Prostate gland (tissue), 2 donors: ENCODE measurements at regions not wholly inside any gene's neighbourhood (a gene's known extent, or its start where the extent isn't known, plus 50 kb on each side); places are given as distances from the start of the nearest gene placed in this dataset.

Experiments used
- DNase-seq: peaks from one replicate; pipeline ENCODE4 v3.0.0-alpha.2; 2019; ENCODE audit warnings: low spot score
- H3K27ac ChIP-seq, 2 donors: fragments of 200-600 bp; sonication (generic); 2 replicates each; pipeline ENCODE4 v1.5.1; 2017 to 2019
- H3K27me3 ChIP-seq: fragments of 200-600 bp; sonication (generic); replicated peaks from 2 replicates; pipeline ENCODE4 v1.5.1; 2019; ENCODE audit not compliant: insufficient read depth
- H3K36me3 ChIP-seq, 2 donors: fragments of 200-600 bp; sonication (generic); 1 replicate in 1 of 2; 2 replicates in 1 of 2; pipeline versions ENCODE4 v1.5.1 to v1.8.1; 2017 to 2019
- H3K4me1 ChIP-seq: fragments of 200-600 bp; sonication (generic); replicated peaks from 2 replicates; pipeline ENCODE4 v1.5.1; 2019
- H3K4me3 ChIP-seq, 2 donors: fragments of 200-600 bp; sonication (generic); 2 replicates each; pipeline ENCODE4 v1.5.1; 2017 to 2019
- H3K9me3 ChIP-seq: fragments of 200-600 bp; sonication (generic); 2 replicates; pipeline ENCODE4 v1.5.1; 2017
- POLR2A ChIP-seq: fragments of 450-650 bp; IDR thresholded peaks from one replicate; pipeline ENCODE4 v1.6.1; 2016; ENCODE audit warnings: antibody characterized with exemption, mild to moderate bottlenecking
- POLR2AphosphoS5 ChIP-seq: sonication (generic); formaldehyde crosslinking; IDR thresholded peaks from one replicate; pipeline ENCODE4 v1.6.1; 2017; ENCODE audit warnings: antibody characterized with exemption
- WGBS: methylation state at CpG from one replicate; pipeline ENCODE4 v1.1.5; 2018; 5-methylcytosine and 5-hydroxymethylcytosine counted together
- intact Hi-C: fragments of 100-400 bp; cut with DNase I; formaldehyde crosslinking; loops from one replicate; pipeline ENCODE4 v1.14.2; 2022
- TF ChIP-seq, protein P1 (sequence below), 4 experiments: fragments of 200-600 bp in 2 of 4; fragments of 450-650 bp in 2 of 4; sonication (generic) in 2 of 4; IDR thresholded peaks; 1 replicate in 3 of 4; 2 replicates in 1 of 4; pipeline ENCODE4 v1.5.1; 2016 to 2019; ENCODE audit warnings: antibody characterized with exemption in 4 of 4, mild to moderate bottlenecking in 2 of 4, moderate library complexity in 2 of 4

DNA sequence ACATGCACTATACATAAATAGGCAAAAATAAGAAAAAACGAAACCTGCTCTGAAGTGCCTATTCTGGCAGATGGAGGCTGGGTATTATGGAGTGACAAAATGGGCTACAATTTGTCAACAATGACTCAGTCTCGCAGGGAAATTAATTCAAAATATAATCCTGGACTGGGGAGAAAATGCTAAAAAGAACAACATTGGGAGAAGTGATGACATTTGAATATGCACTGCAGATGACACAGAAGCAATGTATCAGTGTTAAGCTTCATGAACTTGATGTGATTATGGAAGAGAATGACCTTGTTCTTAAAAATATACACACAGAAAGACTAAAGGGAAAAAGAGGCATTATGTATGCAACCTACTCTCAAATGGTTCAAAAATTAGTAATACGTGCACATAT is 74.8 kb upstream of the PSMD7 start:
- DNase-seq, result no peak
- intact Hi-C loops, result no loop called here
- no peaks in the 10 kb centered on the region for H3K9me3 ChIP-seq
- H3K27me3 ChIP-seq, result no peaks in the 10 kb centered on the region
- no peaks in the 10 kb centered on the region for H3K4me1 ChIP-seq
- WGBS, result 92% methylated on average over 3 of the region's 3 CpGs
- no peaks in the 10 kb centered on the region for H3K36me3 ChIP-seq
- no peak for TF ChIP-seq POLR2A
- TF ChIP-seq POLR2AphosphoS5, result no peak
- TF ChIP-seq, protein P1, sequence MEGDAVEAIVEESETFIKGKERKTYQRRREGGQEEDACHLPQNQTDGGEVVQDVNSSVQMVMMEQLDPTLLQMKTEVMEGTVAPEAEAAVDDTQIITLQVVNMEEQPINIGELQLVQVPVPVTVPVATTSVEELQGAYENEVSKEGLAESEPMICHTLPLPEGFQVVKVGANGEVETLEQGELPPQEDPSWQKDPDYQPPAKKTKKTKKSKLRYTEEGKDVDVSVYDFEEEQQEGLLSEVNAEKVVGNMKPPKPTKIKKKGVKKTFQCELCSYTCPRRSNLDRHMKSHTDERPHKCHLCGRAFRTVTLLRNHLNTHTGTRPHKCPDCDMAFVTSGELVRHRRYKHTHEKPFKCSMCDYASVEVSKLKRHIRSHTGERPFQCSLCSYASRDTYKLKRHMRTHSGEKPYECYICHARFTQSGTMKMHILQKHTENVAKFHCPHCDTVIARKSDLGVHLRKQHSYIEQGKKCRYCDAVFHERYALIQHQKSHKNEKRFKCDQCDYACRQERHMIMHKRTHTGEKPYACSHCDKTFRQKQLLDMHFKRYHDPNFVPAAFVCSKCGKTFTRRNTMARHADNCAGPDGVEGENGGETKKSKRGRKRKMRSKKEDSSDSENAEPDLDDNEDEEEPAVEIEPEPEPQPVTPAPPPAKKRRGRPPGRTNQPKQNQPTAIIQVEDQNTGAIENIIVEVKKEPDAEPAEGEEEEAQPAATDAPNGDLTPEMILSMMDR (IDR thresholded peaks at IDR 0.05), result no peak
- no peak overlapping the region for H3K4me3 ChIP-seq
- no peak overlapping the region for H3K27ac ChIP-seq

DNA sequence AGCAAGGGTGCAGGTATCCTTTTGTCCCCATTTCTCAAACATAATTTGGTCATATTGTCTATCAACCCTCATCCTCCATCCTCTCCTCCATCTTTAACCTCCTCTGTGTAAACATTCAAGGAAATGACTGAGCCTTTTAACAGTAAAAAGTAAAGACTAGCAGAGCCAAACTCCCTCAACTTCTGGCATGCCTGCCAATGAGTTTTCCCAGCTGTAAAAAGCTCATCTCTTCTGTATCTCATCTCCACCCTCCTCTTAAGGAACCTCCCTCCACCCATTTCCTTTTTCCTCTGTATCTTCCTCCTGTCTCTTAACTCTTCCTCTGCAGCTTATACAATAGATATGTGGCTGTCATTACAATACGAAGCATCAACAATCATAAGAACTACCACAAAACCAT is 76.9 kb upstream of the PSMD7 start:
- intact Hi-C loops, result no loop called here
- Histone ChIP-seq H3K27me3 (no peaks in the 10 kb centered on the region), H3K27ac (no peak overlapping the region), H3K4me1 (no peaks in the 10 kb centered on the region), H3K9me3 (no peaks in the 10 kb centered on the region), H3K36me3 (no peaks in the 10 kb centered on the region), H3K4me3 (no peak overlapping the region)
- WGBS, result 91% methylated on average over 1 of the region's 1 CpG
- TF ChIP-seq, protein P1 (IDR thresholded peaks at IDR 0.05), result no peak
- TF ChIP-seq POLR2A (no peak), POLR2AphosphoS5 (no peak)
- DNase-seq, result no peak

DNA sequence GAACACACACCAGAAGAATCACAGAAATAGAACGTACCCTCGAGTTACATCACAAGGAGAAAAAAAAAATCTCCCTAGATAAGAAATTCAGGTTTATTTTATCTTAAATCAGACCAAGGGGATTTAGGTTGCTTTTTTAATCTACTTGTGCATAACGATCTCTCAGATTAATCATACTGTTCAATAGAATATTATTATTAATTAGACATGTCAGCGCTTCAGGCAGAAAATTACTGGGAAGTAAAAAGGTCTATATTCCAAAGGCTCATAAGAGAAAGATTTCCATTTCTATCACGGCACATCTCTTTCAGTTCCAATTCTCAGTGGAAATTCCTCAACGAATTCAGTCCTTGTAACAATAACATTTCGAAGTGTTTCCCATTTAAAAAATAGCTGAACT is 77.7 kb upstream of the PSMD7 start:
- no peaks in the 10 kb centered on the region for H3K27me3 ChIP-seq
- no peak for DNase-seq
- no peaks in the 10 kb centered on the region for H3K36me3 ChIP-seq
- no peaks in the 10 kb centered on the region for H3K4me1 ChIP-seq
- intact Hi-C loops, result no loop called here
- no peaks in the 10 kb centered on the region for H3K9me3 ChIP-seq
- TF ChIP-seq, protein P1 (IDR thresholded peaks at IDR 0.05), result no peak
- TF ChIP-seq POLR2A, result no peak
- TF ChIP-seq POLR2AphosphoS5, result no peak
- no peak overlapping the region for H3K4me3 ChIP-seq
- WGBS, result 77% methylated on average over 7 of the region's 7 CpGs
- H3K27ac ChIP-seq, result no peak overlapping the region

DNA sequence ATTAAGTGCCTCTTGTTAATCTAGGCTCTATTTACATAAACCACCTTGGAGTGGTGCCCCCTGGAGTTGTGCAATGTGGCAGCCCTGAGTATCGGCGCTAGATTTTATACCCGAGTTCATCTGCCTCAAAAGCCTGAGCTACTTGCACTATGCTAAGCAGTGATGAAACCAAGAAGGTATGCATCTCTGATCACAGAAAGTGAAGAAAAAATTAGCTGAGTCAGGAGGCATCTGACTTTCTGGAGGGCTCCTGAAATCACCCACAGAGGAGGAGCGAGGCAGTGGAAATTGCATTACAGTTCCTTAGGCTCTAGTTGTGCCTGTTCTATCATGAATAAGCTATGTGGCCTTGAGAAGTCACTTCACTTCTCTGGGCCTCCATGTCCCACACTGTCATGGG is 80.3 kb upstream of the PSMD7 start:
- no peak for DNase-seq
- Histone ChIP-seq H3K36me3 (no peaks in the 10 kb centered on the region), H3K27ac (no peak overlapping the region), H3K9me3 (no peaks in the 10 kb centered on the region), H3K27me3 (no peaks in the 10 kb centered on the region), H3K4me1 (no peaks in the 10 kb centered on the region), H3K4me3 (no peak overlapping the region)
- WGBS, result 73% methylated on average over 4 of the region's 4 CpGs
- intact Hi-C loops, result no loop called here
- TF ChIP-seq, protein P1 (IDR thresholded peaks at IDR 0.05), result no peak
- TF ChIP-seq POLR2AphosphoS5 (no peak), POLR2A (no peak)

DNA sequence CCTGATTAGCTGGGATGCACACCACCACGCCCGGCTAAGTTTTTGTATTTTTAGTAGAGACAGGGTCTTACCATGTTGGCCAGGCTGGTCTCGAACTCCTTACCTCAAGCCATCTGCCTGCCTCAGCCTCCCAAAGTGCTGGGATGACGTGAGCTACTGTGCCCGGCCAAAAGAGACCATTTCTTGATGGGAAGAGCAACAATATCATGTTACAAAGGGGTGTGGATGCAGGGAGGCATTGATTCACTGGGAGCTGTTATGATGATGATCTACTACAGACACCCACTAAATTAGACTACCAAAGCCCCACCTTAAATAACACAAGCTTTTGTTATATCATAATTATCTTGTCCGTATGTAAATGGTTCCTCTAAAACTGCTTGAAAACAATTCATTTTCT is 81.4 kb upstream of the PSMD7 start:
- H3K27ac ChIP-seq, result no peak overlapping the region
- intact Hi-C loops, result no loop called here

More for the DNA sequence above, 81.4 kb upstream of the PSMD7 start:
- Histone ChIP-seq H3K27me3 (no peaks in the 10 kb centered on the region), H3K36me3 (no peaks in the 10 kb centered on the region), H3K4me1 (no peaks in the 10 kb centered on the region), H3K9me3 (no peaks in the 10 kb centered on the region), H3K4me3 (no peak overlapping the region)
- TF ChIP-seq POLR2AphosphoS5, result no peak
- TF ChIP-seq POLR2A, result no peak
- TF ChIP-seq, protein P1 (IDR thresholded peaks at IDR 0.05), result no peak
- no peak for DNase-seq
- WGBS, result 89% methylated on average over 6 of the region's 6 CpGs
